Keratinocyte (primary cell): ENCODE measurements at regions not wholly inside any gene's neighbourhood (a gene's known extent, or its start where the extent isn't known, plus 50 kb on each side); places are given as distances from the start of the nearest gene placed in this dataset.

ENCODE experiments used
- DNase-seq: peaks from one replicate; pipeline ENCODE4 v3.0.0-alpha.2; 2011; ENCODE audit warnings: low read depth, missing footprints, low spot score
- FAIRE-seq: peaks from 2 replicates; lab custom pipeline; 2011; peaks lifted over from hg19 to GRCh38; lab: Jason Lieb, UNC
- H2AFZ ChIP-seq: 2 replicates; pipeline ENCODE4 v1.6.0; 2012; ENCODE audit warnings: low read length, control low read depth, inconsistent platforms; ENCODE audit not compliant: control insufficient read depth
- H3K27ac ChIP-seq: 2 replicates; pipeline ENCODE4 v1.5.1; 2011; ENCODE audit warnings: low read length; ENCODE audit not compliant: control insufficient read depth, insufficient read depth
- H3K27me3 ChIP-seq: 3 replicates; pipeline ENCODE4 v1.6.0; 2011; ENCODE audit warnings: low read length; ENCODE audit not compliant: control insufficient read depth, insufficient read depth; ENCODE audit errors: extremely low read depth
- H3K36me3 ChIP-seq, 2 experiments: 2 replicates in 1 of 2; 3 replicates in 1 of 2; pipeline ENCODE4 v1.5.1; 2011; ENCODE audit warnings: low read length in 2 of 2, mild to moderate bottlenecking in 1 of 2; ENCODE audit not compliant: control insufficient read depth in 2 of 2, insufficient read depth in 2 of 2; ENCODE audit errors: extremely low read depth in 1 of 2
- H3K4me1 ChIP-seq: 3 replicates; pipeline ENCODE4 v1.5.1; 2011; ENCODE audit warnings: low read length; ENCODE audit not compliant: control insufficient read depth, insufficient read depth; ENCODE audit errors: extremely low read depth
- H3K4me2 ChIP-seq: 3 replicates; pipeline ENCODE4 v1.6.0; 2011; ENCODE audit warnings: low read depth, low read length; ENCODE audit not compliant: control insufficient read depth, insufficient read depth; ENCODE audit errors: extremely low read depth
- H3K4me3 ChIP-seq, 3 experiments: fragments of 200-600 bp in 1 of 3; sonication (generic) in 1 of 3; 2 replicates in 2 of 3; 3 replicates in 1 of 3; pipeline ENCODE4 v1.5.1; 2011 to 2016; ENCODE audit warnings: low read length in 3 of 3, mild to moderate bottlenecking in 3 of 3, control low read depth in 2 of 3, inconsistent platforms in 1 of 3, low read depth in 1 of 3, mixed read lengths in 1 of 3, mixed run types in 1 of 3, moderate library complexity in 1 of 3; ENCODE audit not compliant: control insufficient read depth in 2 of 3, insufficient read depth in 2 of 3; ENCODE audit errors: extremely low read depth in 1 of 3
- H3K79me2 ChIP-seq: 2 replicates; pipeline ENCODE4 v1.6.0; 2012; ENCODE audit warnings: low read length; ENCODE audit not compliant: control insufficient read depth, insufficient read depth
- H3K9ac ChIP-seq: 3 replicates; pipeline ENCODE4 v1.6.0; 2011; ENCODE audit warnings: low read length; ENCODE audit not compliant: control insufficient read depth, insufficient read depth; ENCODE audit errors: extremely low read depth
- H3K9me1 ChIP-seq: 3 replicates; pipeline ENCODE4 v1.6.0; 2011; ENCODE audit warnings: low read length; ENCODE audit not compliant: control insufficient read depth, insufficient read depth; ENCODE audit errors: extremely low read depth
- H3K9me3 ChIP-seq: 2 replicates; pipeline ENCODE4 v1.5.1; 2012; ENCODE audit warnings: low read depth, low read length; ENCODE audit not compliant: control insufficient read depth
- H4K20me1 ChIP-seq: 3 replicates; pipeline ENCODE4 v1.6.0; 2011; ENCODE audit warnings: low read length; ENCODE audit not compliant: control insufficient read depth, insufficient read depth; ENCODE audit errors: extremely low read depth
- CTCF ChIP-seq, 3 experiments: IDR thresholded peaks in 1 of 3; conservative IDR thresholded peaks in 1 of 3; optimal IDR thresholded peaks in 1 of 3; 2 replicates in 2 of 3; 3 replicates in 1 of 3; pipeline versions ENCODE3 to v1.5.1; 2011; ENCODE audit warnings: low read length in 3 of 3, mild to moderate bottlenecking in 3 of 3, moderate library complexity in 2 of 3, control low read depth in 1 of 3, inconsistent platforms in 1 of 3; ENCODE audit not compliant: insufficient read depth in 2 of 3; ENCODE audit errors: extremely low read depth in 1 of 3
- EZH2 ChIP-seq: IDR thresholded peaks from one replicate; pipeline ENCODE4 v1.6.1; 2012; ENCODE audit warnings: inconsistent platforms, mild to moderate bottlenecking, low read length, moderate library complexity
- dilution Hi-C: fragments of 300-500 bp; cut with MboI; formaldehyde crosslinking; loops from one replicate; pipeline ENCODE4 v1.7.0; 2020; ENCODE audit warnings: low sequenced_read_pairs; ENCODE audit not compliant: extremely low pct_ligation_motif_present

GRCh38 chr14:55893705-55894104 is 224.5 kb upstream of the PELI2 start:
- Histone ChIP-seq H3K9ac (no peak overlapping the region), H3K27ac (no peak overlapping the region), H3K9me3 (no peaks in the 10 kb centered on the region), H3K4me1 (peaks cover 4% of the 10 kb centered on the region), H3K9me1 (no peaks in the 10 kb centered on the region), H4K20me1 (no peaks in the 10 kb centered on the region), H2AFZ (no peak overlapping the region), H3K36me3 (no peaks in the 10 kb centered on the region), H3K27me3 (peaks cover 4% of the 10 kb centered on the region), H3K4me2 (no peak overlapping the region), H3K79me2 (no peaks in the 10 kb centered on the region), H3K4me3 (no peak overlapping the region)
- no peak for TF ChIP-seq EZH2
- TF ChIP-seq CTCF (optimal IDR thresholded peaks at IDR 0.05 in 1 of 3, IDR thresholded peaks at IDR 0.05 in 1 of 3, conservative IDR thresholded peaks at IDR 0.05 in 1 of 3; ENCODE audit: extremely low read depth in 1 of 3, insufficient read depth in 2 of 3, low read length in 3 of 3): no peak
- DNase-seq (no peak), FAIRE-seq (no peak)
- dilution Hi-C loops: no loop called here

- Histone ChIP-seq H3K36me3 (no peaks in the 10 kb centered on the region), H2AFZ (no peak overlapping the region), H3K4me1 (no peaks in the 10 kb centered on the region), H3K79me2 (no peaks in the 10 kb centered on the region), H4K20me1 (no peaks in the 10 kb centered on the region), H3K4me3 (no peak overlapping the region), H3K27me3 (peaks cover 4% of the 10 kb centered on the region), H3K27ac (no peak overlapping the region), H3K9ac (no peak overlapping the region), H3K9me1 (no peaks in the 10 kb centered on the region), H3K4me2 (no peak overlapping the region), H3K9me3 (no peaks in the 10 kb centered on the region)
- FAIRE-seq: no peak
- dilution Hi-C loops: no loop called here
- TF ChIP-seq CTCF (optimal IDR thresholded peaks at IDR 0.05 in 1 of 3, IDR thresholded peaks at IDR 0.05 in 1 of 3, conservative IDR thresholded peaks at IDR 0.05 in 1 of 3; ENCODE audit: extremely low read depth in 1 of 3, insufficient read depth in 2 of 3, low read length in 3 of 3) (no peak), EZH2 (no peak)
- no peak for DNase-seq
Measured at GRCh38 chr14:55897031-55897430, 221.2 kb upstream of the PELI2 start.
